GM12878 (cell line): ENCODE measurements at regions not wholly inside any gene's neighbourhood (a gene's known extent, or its start where the extent isn't known, plus 50 kb on each side); places are given as distances from the start of the nearest gene placed in this dataset.

Source experiments
- NFIC ChIP-seq: IDR thresholded peaks from 2 replicates; pipeline ENCODE4 v1.6.1; 2012; ENCODE audit warnings: low read depth, mild to moderate bottlenecking, inconsistent platforms, low read length, moderate library complexity
- PKNOX1 ChIP-seq: fragments of 450-650 bp; IDR thresholded peaks from 2 replicates; pipeline ENCODE4 v1.6.1; 2016; ENCODE audit warnings: mild to moderate bottlenecking
- POLR2A ChIP-seq: IDR thresholded peaks from 2 replicates; pipeline ENCODE4 v1.6.1; 2011; ENCODE audit warnings: low read depth, mild to moderate bottlenecking, low read length
- TCF7 ChIP-seq: IDR thresholded peaks from 2 replicates; pipeline ENCODE4 v1.6.1; 2014; ENCODE audit warnings: antibody characterized with exemption, borderline replicate concordance
- YY1 ChIP-seq: IDR thresholded peaks from 2 replicates; pipeline ENCODE4 v1.6.1; 2011; ENCODE audit warnings: low read depth, mild to moderate bottlenecking, low read length
- TF ChIP-seq, protein P1 (sequence below): fragments of 450-650 bp; IDR thresholded peaks from 2 replicates; pipeline ENCODE4 v1.6.1; 2018; ENCODE audit warnings: borderline replicate concordance, mild to moderate bottlenecking; ENCODE audit not compliant: partially characterized antibody
- TF ChIP-seq, protein P2 (sequence below), 3 experiments: IDR thresholded peaks in 2 of 3; conservative IDR thresholded peaks in 1 of 3; 2 replicates each; pipeline ENCODE4 v1.5.1; 2011; ENCODE audit warnings: low read depth in 3 of 3, low read length in 3 of 3, mild to moderate bottlenecking in 3 of 3, control low read depth in 2 of 3, moderate library complexity in 2 of 3, inconsistent platforms in 1 of 3, mixed read lengths in 1 of 3; ENCODE audit not compliant: control insufficient read depth in 2 of 3, insufficient read depth in 1 of 3; ENCODE audit errors: extremely low read depth in 1 of 3
- TF ChIP-seq, protein P3 (sequence below): IDR thresholded peaks from 2 replicates; pipeline ENCODE4 v1.6.1; 2011; ENCODE audit warnings: low read depth, low read length, improper control_type of control experiment, borderline replicate concordance

DNA sequence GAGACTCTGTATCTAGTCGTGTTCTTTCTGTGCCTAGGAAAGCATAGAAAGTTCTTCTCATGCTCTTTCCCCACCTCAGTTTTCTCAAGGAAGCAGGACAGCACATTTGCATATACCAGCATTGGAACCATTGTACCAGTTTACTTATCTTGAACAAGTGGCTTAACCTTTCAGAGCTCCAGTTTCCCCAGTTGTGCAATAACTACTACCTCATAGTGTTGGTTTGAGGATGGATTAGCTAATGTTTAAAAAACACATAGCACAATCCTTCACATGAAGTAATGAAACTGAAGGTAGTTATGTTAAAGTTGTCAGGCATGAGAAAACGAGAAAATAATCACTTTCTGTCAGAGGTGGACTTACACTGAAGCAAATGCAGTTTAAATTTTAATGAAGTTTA is 92.2 kb upstream of the H2AZ1 start:
- TF ChIP-seq, protein P1, sequence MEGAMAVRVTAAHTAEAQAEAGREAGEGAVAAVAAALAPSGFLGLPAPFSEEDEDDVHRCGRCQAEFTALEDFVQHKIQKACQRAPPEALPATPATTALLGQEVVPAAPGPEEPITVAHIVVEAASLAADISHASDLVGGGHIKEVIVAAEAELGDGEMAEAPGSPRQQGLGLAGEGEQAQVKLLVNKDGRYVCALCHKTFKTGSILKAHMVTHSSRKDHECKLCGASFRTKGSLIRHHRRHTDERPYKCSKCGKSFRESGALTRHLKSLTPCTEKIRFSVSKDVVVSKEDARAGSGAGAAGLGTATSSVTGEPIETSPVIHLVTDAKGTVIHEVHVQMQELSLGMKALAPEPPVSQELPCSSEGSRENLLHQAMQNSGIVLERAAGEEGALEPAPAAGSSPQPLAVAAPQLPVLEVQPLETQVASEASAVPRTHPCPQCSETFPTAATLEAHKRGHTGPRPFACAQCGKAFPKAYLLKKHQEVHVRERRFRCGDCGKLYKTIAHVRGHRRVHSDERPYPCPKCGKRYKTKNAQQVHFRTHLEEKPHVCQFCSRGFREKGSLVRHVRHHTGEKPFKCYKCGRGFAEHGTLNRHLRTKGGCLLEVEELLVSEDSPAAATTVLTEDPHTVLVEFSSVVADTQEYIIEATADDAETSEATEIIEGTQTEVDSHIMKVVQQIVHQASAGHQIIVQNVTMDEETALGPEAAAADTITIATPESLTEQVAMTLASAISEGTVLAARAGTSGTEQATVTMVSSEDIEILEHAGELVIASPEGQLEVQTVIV, result no peak
- TF ChIP-seq, protein P2, sequence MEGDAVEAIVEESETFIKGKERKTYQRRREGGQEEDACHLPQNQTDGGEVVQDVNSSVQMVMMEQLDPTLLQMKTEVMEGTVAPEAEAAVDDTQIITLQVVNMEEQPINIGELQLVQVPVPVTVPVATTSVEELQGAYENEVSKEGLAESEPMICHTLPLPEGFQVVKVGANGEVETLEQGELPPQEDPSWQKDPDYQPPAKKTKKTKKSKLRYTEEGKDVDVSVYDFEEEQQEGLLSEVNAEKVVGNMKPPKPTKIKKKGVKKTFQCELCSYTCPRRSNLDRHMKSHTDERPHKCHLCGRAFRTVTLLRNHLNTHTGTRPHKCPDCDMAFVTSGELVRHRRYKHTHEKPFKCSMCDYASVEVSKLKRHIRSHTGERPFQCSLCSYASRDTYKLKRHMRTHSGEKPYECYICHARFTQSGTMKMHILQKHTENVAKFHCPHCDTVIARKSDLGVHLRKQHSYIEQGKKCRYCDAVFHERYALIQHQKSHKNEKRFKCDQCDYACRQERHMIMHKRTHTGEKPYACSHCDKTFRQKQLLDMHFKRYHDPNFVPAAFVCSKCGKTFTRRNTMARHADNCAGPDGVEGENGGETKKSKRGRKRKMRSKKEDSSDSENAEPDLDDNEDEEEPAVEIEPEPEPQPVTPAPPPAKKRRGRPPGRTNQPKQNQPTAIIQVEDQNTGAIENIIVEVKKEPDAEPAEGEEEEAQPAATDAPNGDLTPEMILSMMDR (IDR thresholded peaks at IDR 0.05 in 2 of 3, conservative IDR thresholded peaks at IDR 0.05 in 1 of 3; ENCODE audit: control insufficient read depth in 2 of 3, extremely low read depth in 1 of 3, insufficient read depth in 1 of 3, low read depth in 3 of 3, low read length in 3 of 3), result no peak
- TF ChIP-seq, protein P3, sequence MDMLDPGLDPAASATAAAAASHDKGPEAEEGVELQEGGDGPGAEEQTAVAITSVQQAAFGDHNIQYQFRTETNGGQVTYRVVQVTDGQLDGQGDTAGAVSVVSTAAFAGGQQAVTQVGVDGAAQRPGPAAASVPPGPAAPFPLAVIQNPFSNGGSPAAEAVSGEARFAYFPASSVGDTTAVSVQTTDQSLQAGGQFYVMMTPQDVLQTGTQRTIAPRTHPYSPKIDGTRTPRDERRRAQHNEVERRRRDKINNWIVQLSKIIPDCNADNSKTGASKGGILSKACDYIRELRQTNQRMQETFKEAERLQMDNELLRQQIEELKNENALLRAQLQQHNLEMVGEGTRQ, result no peak
- TF ChIP-seq YY1 (no peak), TCF7 (no peak), POLR2A (no peak), PKNOX1 (no peak), NFIC (no peak)
